ENCODE measurements at regions not wholly inside any gene's neighbourhood (a gene's known extent, or its start where the extent isn't known, plus 50 kb on each side); places are given as distances from the start of the nearest gene placed in this dataset.

GRCh38 chr11:81080476-81080875 lies 1639.6 kb upstream of the TENM4 start:
- Histone ChIP-seq H3K4me1 (ENCODE audit: insufficient read depth, low read length) (no peaks in the 10 kb centered on the region), H3K9me2 (replicated peaks; ENCODE audit: low read length) (no peaks in the 10 kb centered on the region), H3K4me3 (ENCODE audit: low read length) (no peak overlapping the region), H4K20me1 (ENCODE audit: low read length) (no peaks in the 10 kb centered on the region), H3K4me2 (ENCODE audit: low read length) (no peak overlapping the region), H3K27me3 (ENCODE audit: low read length) (no peaks in the 10 kb centered on the region), H3K9me3 (ENCODE audit: low read length) (peaks cover 18% of the 10 kb centered on the region; the same call in 1 of the 2 replicates), H3F3A (ENCODE audit: low read length, unreplicated experiment) (no peaks in the 10 kb centered on the region), H3K79me2 (ENCODE audit: low read length) (no peaks in the 10 kb centered on the region), H2AFZ (ENCODE audit: low read length) (no peak overlapping the region), H3K27ac (ENCODE audit: low read length) (no peak overlapping the region), H3K36me3 (ENCODE audit: low read depth, low read length) (no peaks in the 10 kb centered on the region), H3K9ac (ENCODE audit: low read length) (no peak overlapping the region)
- POLR2A ChIA-PET (ENCODE audit: unreplicated experiment) = no interaction called here
- intact Hi-C loops (cut with micrococcal nuclease) = no loop called here
- TF ChIP-seq EZH2 (IDR thresholded peaks at IDR 0.05; ENCODE audit: low read length, unreplicated experiment) (no peak), CTCF (conservative IDR thresholded peaks at IDR 0.05; ENCODE audit: low read depth, low read length) (no peak), EZH2phosphoT487 (IDR thresholded peaks at IDR 0.05; ENCODE audit: borderline replicate concordance, low read length) (no peak)
- ATAC-seq = no peak
- no peak for DNase-seq
- no TSS peak for BruUV-seq (replicated peaks)
- CTCF ChIA-PET = no interaction called here

GRCh38 chr11:81072273-81072672 lies 1631.4 kb upstream of the TENM4 start:
- Histone ChIP-seq H3K9ac (ENCODE audit: low read length) (no peak overlapping the region), H3K4me2 (ENCODE audit: low read length) (no peak overlapping the region), H2AFZ (ENCODE audit: low read length) (no peak overlapping the region), H3F3A (ENCODE audit: low read length, unreplicated experiment) (no peaks in the 10 kb centered on the region), H3K4me3 (ENCODE audit: low read length) (no peak overlapping the region), H3K27ac (ENCODE audit: low read length) (no peak overlapping the region), H3K27me3 (ENCODE audit: low read length) (no peaks in the 10 kb centered on the region), H3K4me1 (ENCODE audit: insufficient read depth, low read length) (no peaks in the 10 kb centered on the region), H3K36me3 (ENCODE audit: low read depth, low read length) (no peaks in the 10 kb centered on the region), H3K9me2 (replicated peaks; ENCODE audit: low read length) (no peaks in the 10 kb centered on the region), H4K20me1 (ENCODE audit: low read length) (no peaks in the 10 kb centered on the region), H3K79me2 (ENCODE audit: low read length) (no peaks in the 10 kb centered on the region), H3K9me3 (ENCODE audit: low read length) (0 out of 2 replicates have a peak, but pooled peaks cover 4% of the 10 kb centered on the region)
- no peak for DNase-seq
- ChIA-PET CTCF (no interaction called here), POLR2A (ENCODE audit: unreplicated experiment) (no interaction called here)
- TF ChIP-seq CTCF (conservative IDR thresholded peaks at IDR 0.05; ENCODE audit: low read depth, low read length) (no peak), EZH2phosphoT487 (IDR thresholded peaks at IDR 0.05; ENCODE audit: borderline replicate concordance, low read length) (no peak), EZH2 (IDR thresholded peaks at IDR 0.05; ENCODE audit: low read length, unreplicated experiment) (no peak)
- no peak for ATAC-seq
- intact Hi-C loops (cut with micrococcal nuclease) = no loop called here
- BruUV-seq (replicated peaks) = no TSS peak

- Histone ChIP-seq H3K4me1 (ENCODE audit: insufficient read depth, low read length) (no peaks in the 10 kb centered on the region), H3F3A (ENCODE audit: low read length, unreplicated experiment) (no peaks in the 10 kb centered on the region), H3K4me2 (ENCODE audit: low read length) (no peak overlapping the region), H3K27me3 (ENCODE audit: low read length) (no peaks in the 10 kb centered on the region), H3K36me3 (ENCODE audit: low read depth, low read length) (no peaks in the 10 kb centered on the region), H3K79me2 (ENCODE audit: low read length) (no peaks in the 10 kb centered on the region), H3K4me3 (ENCODE audit: low read length) (no peak overlapping the region), H3K9me2 (replicated peaks; ENCODE audit: low read length) (no peaks in the 10 kb centered on the region), H2AFZ (ENCODE audit: low read length) (no peak overlapping the region), H3K9me3 (ENCODE audit: low read length) (no peaks in the 10 kb centered on the region), H3K27ac (ENCODE audit: low read length) (no peak overlapping the region), H3K9ac (ENCODE audit: low read length) (no peak overlapping the region), H4K20me1 (ENCODE audit: low read length) (no peaks in the 10 kb centered on the region)
- intact Hi-C loops (cut with micrococcal nuclease) = no loop called here
- no peak for TF ChIP-seq EZH2 (IDR thresholded peaks at IDR 0.05; ENCODE audit: low read length, unreplicated experiment)
- TF ChIP-seq EZH2phosphoT487 (IDR thresholded peaks at IDR 0.05; ENCODE audit: borderline replicate concordance, low read length) = no peak
- TF ChIP-seq CTCF (conservative IDR thresholded peaks at IDR 0.05; ENCODE audit: low read depth, low read length) = no peak
- CTCF ChIA-PET = no interaction called here
- POLR2A ChIA-PET (ENCODE audit: unreplicated experiment) = no interaction called here
- peak; percentile 37 for DNase-seq
- no peak for ATAC-seq
- no TSS peak for BruUV-seq (replicated peaks)
Measured at GRCh38 chr11:81071606-81072005, 1630.8 kb upstream of the TENM4 start.

All from PC-3 (cell line).